ENCODE measurements at regions not wholly inside any gene's neighbourhood (a gene's known extent, or its start where the extent isn't known, plus 50 kb on each side); places are given as distances from the start of the nearest gene placed in this dataset.

DNA sequence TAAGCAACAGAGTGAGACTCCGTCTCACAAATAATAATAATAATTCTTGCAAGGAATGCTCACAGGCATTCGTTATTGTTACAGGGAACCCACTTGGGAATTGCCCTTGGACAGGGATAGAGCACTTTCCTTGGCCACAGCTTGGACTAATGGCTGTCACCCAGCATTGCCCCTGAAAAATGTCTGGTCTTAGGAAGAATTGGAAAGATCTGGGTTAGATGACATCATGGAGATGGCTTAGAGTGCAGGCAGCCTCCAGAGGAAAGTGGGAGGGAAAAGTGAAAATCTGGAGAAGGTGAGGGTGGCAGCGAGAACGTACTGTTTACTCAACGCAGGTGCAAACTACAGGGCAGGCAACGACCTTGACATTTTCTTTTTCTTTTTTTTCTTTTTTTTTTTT lies 59.3 kb upstream of the MRTFB start:
- Histone ChIP-seq H3K36me3 (replicated peaks; ENCODE audit: insufficient read depth, low read depth) (no peaks in the 10 kb centered on the region), H3K4me2 (no peak overlapping the region), H2AFZ (no peak overlapping the region), H3K79me2 (no peaks in the 10 kb centered on the region), H3K4me3 (no peak overlapping the region), H3K4me1 (ENCODE audit: insufficient read depth) (peaks cover 23% of the 10 kb centered on the region), H4K20me1 (ENCODE audit: insufficient read depth, poor library complexity, severe bottlenecking) (no peaks in the 10 kb centered on the region), H3K27ac (no peak overlapping the region), H3K27me3 (no peaks in the 10 kb centered on the region), H3K9me3 (ENCODE audit: low read depth) (no peaks in the 10 kb centered on the region), H3K9me2 (replicated peaks; ENCODE audit: insufficient read depth) (no peaks in the 10 kb centered on the region)
- WGBS (ENCODE audit: low lambda C conversion rate, missing lambda C conversion rate) = 68% methylated on average over 6 of the region's 6 CpGs
- DNase-seq (ENCODE audit: low spot score) = no peak
- no peak for TF ChIP-seq EZH2phosphoT487 (IDR thresholded peaks at IDR 0.05; ENCODE audit: low read depth, severe bottlenecking, unreplicated experiment)
- TF ChIP-seq, protein P1, sequence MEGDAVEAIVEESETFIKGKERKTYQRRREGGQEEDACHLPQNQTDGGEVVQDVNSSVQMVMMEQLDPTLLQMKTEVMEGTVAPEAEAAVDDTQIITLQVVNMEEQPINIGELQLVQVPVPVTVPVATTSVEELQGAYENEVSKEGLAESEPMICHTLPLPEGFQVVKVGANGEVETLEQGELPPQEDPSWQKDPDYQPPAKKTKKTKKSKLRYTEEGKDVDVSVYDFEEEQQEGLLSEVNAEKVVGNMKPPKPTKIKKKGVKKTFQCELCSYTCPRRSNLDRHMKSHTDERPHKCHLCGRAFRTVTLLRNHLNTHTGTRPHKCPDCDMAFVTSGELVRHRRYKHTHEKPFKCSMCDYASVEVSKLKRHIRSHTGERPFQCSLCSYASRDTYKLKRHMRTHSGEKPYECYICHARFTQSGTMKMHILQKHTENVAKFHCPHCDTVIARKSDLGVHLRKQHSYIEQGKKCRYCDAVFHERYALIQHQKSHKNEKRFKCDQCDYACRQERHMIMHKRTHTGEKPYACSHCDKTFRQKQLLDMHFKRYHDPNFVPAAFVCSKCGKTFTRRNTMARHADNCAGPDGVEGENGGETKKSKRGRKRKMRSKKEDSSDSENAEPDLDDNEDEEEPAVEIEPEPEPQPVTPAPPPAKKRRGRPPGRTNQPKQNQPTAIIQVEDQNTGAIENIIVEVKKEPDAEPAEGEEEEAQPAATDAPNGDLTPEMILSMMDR (IDR thresholded peaks at IDR 0.05; ENCODE audit: poor library complexity) = no peak
- no peak for TF ChIP-seq EZH2 (IDR thresholded peaks at IDR 0.05; ENCODE audit: borderline replicate concordance)

DNA sequence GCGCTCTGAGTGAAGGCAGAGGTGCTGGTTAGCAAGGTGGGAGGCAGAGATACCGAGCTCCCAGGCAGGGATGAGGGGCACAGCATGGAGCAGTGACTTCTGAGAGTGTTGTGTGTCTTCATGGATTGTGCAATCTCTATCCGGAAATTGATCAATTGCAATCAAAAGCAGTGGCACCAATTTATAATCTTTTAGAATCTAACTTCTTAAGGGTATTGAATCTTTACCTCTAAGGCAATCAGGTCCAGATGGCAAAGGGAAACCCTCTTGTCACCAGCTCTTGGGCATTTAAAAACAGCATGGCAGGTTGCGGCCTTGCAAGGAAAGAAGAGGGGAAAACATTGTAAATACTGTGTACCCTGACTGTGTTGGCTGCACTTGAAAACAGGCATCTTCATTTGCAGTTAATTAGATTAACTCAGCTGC lies 58.0 kb upstream of the MRTFB start:
- Histone ChIP-seq H2AFZ (no peak overlapping the region), H3K4me3 (no peak overlapping the region), H3K27me3 (no peaks in the 10 kb centered on the region), H3K9me3 (ENCODE audit: low read depth) (no peaks in the 10 kb centered on the region), H4K20me1 (ENCODE audit: insufficient read depth, poor library complexity, severe bottlenecking) (no peaks in the 10 kb centered on the region), H3K9me2 (replicated peaks; ENCODE audit: insufficient read depth) (no peaks in the 10 kb centered on the region), H3K4me2 (peak overlapping the region; percentile 38), H3K36me3 (replicated peaks; ENCODE audit: insufficient read depth, low read depth) (no peaks in the 10 kb centered on the region), H3K4me1 (ENCODE audit: insufficient read depth) (peaks cover 23% of the 10 kb centered on the region), H3K79me2 (no peaks in the 10 kb centered on the region), H3K27ac (peak overlapping the region; percentile 42)
- WGBS (ENCODE audit: low lambda C conversion rate, missing lambda C conversion rate) = 61% methylated on average over 4 of the region's 4 CpGs
- TF ChIP-seq EZH2 (IDR thresholded peaks at IDR 0.05; ENCODE audit: borderline replicate concordance) (no peak), EZH2phosphoT487 (IDR thresholded peaks at IDR 0.05; ENCODE audit: low read depth, severe bottlenecking, unreplicated experiment) (no peak)
- TF ChIP-seq, protein P1 (IDR thresholded peaks at IDR 0.05; ENCODE audit: poor library complexity) = no peak
- no peak for DNase-seq (ENCODE audit: low spot score)

GRCh38 chr16:14013571-14014283 lies 57.4 kb upstream of the MRTFB start:
- Histone ChIP-seq H3K4me1 (ENCODE audit: insufficient read depth) (peaks cover 23% of the 10 kb centered on the region), H3K36me3 (replicated peaks; ENCODE audit: insufficient read depth, low read depth) (no peaks in the 10 kb centered on the region), H4K20me1 (ENCODE audit: insufficient read depth, poor library complexity, severe bottlenecking) (no peaks in the 10 kb centered on the region), H3K9me2 (replicated peaks; ENCODE audit: insufficient read depth) (no peaks in the 10 kb centered on the region), H3K4me2 (peak overlapping the region; percentile 38), H3K9me3 (ENCODE audit: low read depth) (no peaks in the 10 kb centered on the region), H3K4me3 (no peak overlapping the region), H3K27me3 (no peaks in the 10 kb centered on the region), H2AFZ (no peak overlapping the region), H3K27ac (peak overlapping the region; percentile 46), H3K79me2 (no peaks in the 10 kb centered on the region)
- TF ChIP-seq, protein P1 (IDR thresholded peaks at IDR 0.05; ENCODE audit: poor library complexity) = no peak
- TF ChIP-seq EZH2 (IDR thresholded peaks at IDR 0.05; ENCODE audit: borderline replicate concordance) = no peak
- no peak for TF ChIP-seq EZH2phosphoT487 (IDR thresholded peaks at IDR 0.05; ENCODE audit: low read depth, severe bottlenecking, unreplicated experiment)
- peak; percentile 18 for DNase-seq (ENCODE audit: low spot score)
- WGBS (ENCODE audit: low lambda C conversion rate, missing lambda C conversion rate) = 32% methylated on average over 13 of the region's 13 CpGs

Data from hepatocyte (in vitro differentiated cells).